OCI-LY7 (cell line): ENCODE measurements at regions not wholly inside any gene's neighbourhood (a gene's known extent, or its start where the extent isn't known, plus 50 kb on each side); places are given as distances from the start of the nearest gene placed in this dataset.

ENCODE experiments used
- BruUV-seq: library from RNA; stranded (reverse); fragments of 400-500 nt; replicated peaks from 2 replicates; lab custom pipeline; 2021; lab: Mats Ljungman, UMichigan
- CTCF ChIA-PET: fragments of 300-600 bp; sonication (Branson Sonifier 250); formaldehyde crosslinking; loops from one replicate; lab custom pipeline; 2022; ENCODE audit warnings: antibody characterized with exemption; ENCODE audit not compliant: unreplicated experiment; lab: Charles Lee
- POLR2A ChIA-PET: fragments of 300-600 bp; sonication (Branson Sonifier 250); formaldehyde crosslinking; loops from one replicate; lab custom pipeline; 2022; ENCODE audit warnings: antibody characterized with exemption; lab: Charles Lee
- DNase-seq: peaks from one replicate; pipeline ENCODE4 v3.0.0-alpha.2; 2015; ENCODE audit warnings: low spot score
- H2AFZ ChIP-seq: fragments of 200-600 bp; sonication (generic), shearing (Covaris generic); 2 replicates; pipeline ENCODE4 v1.6.1; 2014; ENCODE audit warnings: mild to moderate bottlenecking, antibody characterized with exemption, low read length, moderate library complexity
- H3K27ac ChIP-seq: fragments of 200-600 bp; sonication (generic); 2 replicates; pipeline ENCODE4 v1.5.1; 2014; ENCODE audit warnings: mixed run types, low read depth, mild to moderate bottlenecking, moderate library complexity, low read length, inconsistent platforms; ENCODE audit not compliant: poor library complexity, severe bottlenecking
- H3K36me3 ChIP-seq: fragments of 200-600 bp; sonication (generic); 2 replicates; pipeline ENCODE4 v1.6.1; 2014; ENCODE audit warnings: mild to moderate bottlenecking, antibody characterized with exemption, low read length, moderate library complexity, mixed read lengths; ENCODE audit not compliant: insufficient read depth
- H3K4me1 ChIP-seq: fragments of 200-600 bp; sonication (generic); 2 replicates; pipeline ENCODE4 v1.5.1; 2014; ENCODE audit warnings: mild to moderate bottlenecking, low read length; ENCODE audit not compliant: insufficient read depth, poor library complexity, severe bottlenecking
- H3K4me2 ChIP-seq: fragments of 200-600 bp; sonication (generic); 2 replicates; pipeline ENCODE4 v1.6.1; 2014; ENCODE audit warnings: mild to moderate bottlenecking, low read length
- H3K4me3 ChIP-seq: fragments of 200-600 bp; sonication (generic); 2 replicates; pipeline ENCODE4 v1.5.1; 2014; ENCODE audit warnings: mild to moderate bottlenecking, low read depth, low read length; ENCODE audit not compliant: poor library complexity, severe bottlenecking
- H3K79me2 ChIP-seq: fragments of 200-600 bp; sonication (generic); 2 replicates; pipeline ENCODE4 v1.6.1; 2016; ENCODE audit warnings: low read depth, mild to moderate bottlenecking, low read length, moderate library complexity, mixed read lengths; ENCODE audit not compliant: insufficient read depth
- H3K9me2 ChIP-seq: fragments of 200-600 bp; sonication (generic); 2 replicates; pipeline ENCODE4 v1.6.1; 2016; ENCODE audit warnings: mild to moderate bottlenecking, low read length, mixed read lengths; ENCODE audit not compliant: insufficient read depth
- H3K9me3 ChIP-seq: fragments of 200-600 bp; sonication (generic); 2 replicates; pipeline ENCODE4 v1.6.1; 2014; ENCODE audit warnings: mild to moderate bottlenecking, mixed run types, low read length, mixed read lengths
- H4K20me1 ChIP-seq: fragments of 200-600 bp; sonication (generic); 2 replicates; pipeline ENCODE4 v1.6.1; 2014; ENCODE audit warnings: mild to moderate bottlenecking, antibody characterized with exemption, low read length, moderate library complexity, mixed read lengths; ENCODE audit not compliant: insufficient read depth
- CTCF ChIP-seq: fragments of 200-600 bp; sonication (generic); conservative IDR thresholded peaks from 2 replicates; pipeline ENCODE4 v1.5.1; 2014; ENCODE audit warnings: mild to moderate bottlenecking, antibody characterized with exemption, low read length, moderate library complexity, mixed read lengths
- EZH2phosphoT487 ChIP-seq: fragments of 200-600 bp; sonication (generic); IDR thresholded peaks from 2 replicates; pipeline ENCODE4 v1.6.1; 2018; ENCODE audit warnings: low read depth, borderline replicate concordance, mild to moderate bottlenecking, mixed run types, antibody characterized with exemption, low read length, moderate library complexity, mixed read lengths
- intact Hi-C: fragments of 100-400 bp; cut with micrococcal nuclease; formaldehyde crosslinking; loops from one replicate; pipeline ENCODE4 v1.10.0; 2022; ENCODE audit not compliant: unreplicated experiment

- H3K9me3 ChIP-seq = no peaks in the 10 kb centered on the region
- no peak for DNase-seq
- no peak overlapping the region for H3K27ac ChIP-seq
- TF ChIP-seq EZH2phosphoT487 = no peak
- no peak for TF ChIP-seq CTCF
- intact Hi-C loops = no loop called here
- no peaks in the 10 kb centered on the region for H4K20me1 ChIP-seq
- no peak overlapping the region for H2AFZ ChIP-seq
- H3K4me3 ChIP-seq = no peak overlapping the region
- no TSS peak for BruUV-seq
- no peak overlapping the region for H3K4me2 ChIP-seq
- CTCF ChIA-PET = no interaction called here
- no peaks in the 10 kb centered on the region for H3K9me2 ChIP-seq
- POLR2A ChIA-PET = no interaction called here
- H3K4me1 ChIP-seq = no peaks in the 10 kb centered on the region
- no peaks in the 10 kb centered on the region for H3K36me3 ChIP-seq
- H3K79me2 ChIP-seq = no peaks in the 10 kb centered on the region
Measured at GRCh38 chr2:22499082-22499839, 885.7 kb upstream of the KLHL29 start.

- H2AFZ ChIP-seq = no peak overlapping the region
- no peak for TF ChIP-seq CTCF
- TF ChIP-seq EZH2phosphoT487 = no peak
- no peak overlapping the region for H3K4me2 ChIP-seq
- H3K9me3 ChIP-seq = no peaks in the 10 kb centered on the region
- CTCF ChIA-PET = no interaction called here
- H3K79me2 ChIP-seq = no peaks in the 10 kb centered on the region
- no peaks in the 10 kb centered on the region for H3K36me3 ChIP-seq
- H3K4me3 ChIP-seq = no peak overlapping the region
- POLR2A ChIA-PET = interaction anchor here (0.6 kb wide), 1 partner anchor 1611 kb away, joined by 3 read pairs; no protein-coding TSS in a partner anchor
- H3K27ac ChIP-seq = no peak overlapping the region
- no peak for DNase-seq
- no TSS peak for BruUV-seq
- no peaks in the 10 kb centered on the region for H3K9me2 ChIP-seq
- no peaks in the 10 kb centered on the region for H4K20me1 ChIP-seq
- intact Hi-C loops = no loop called here
- no peaks in the 10 kb centered on the region for H3K4me1 ChIP-seq
Measured at GRCh38 chr2:22500555-22500935, 884.4 kb upstream of the KLHL29 start.

- POLR2A ChIA-PET = no interaction called here
- H4K20me1 ChIP-seq = no peaks in the 10 kb centered on the region
- no peak overlapping the region for H3K4me2 ChIP-seq
- H3K27ac ChIP-seq = no peak overlapping the region
- no peak overlapping the region for H3K4me3 ChIP-seq
- no peak for DNase-seq
- intact Hi-C loops = no loop called here
- no peaks in the 10 kb centered on the region for H3K9me3 ChIP-seq
- no peaks in the 10 kb centered on the region for H3K36me3 ChIP-seq
- no peak overlapping the region for H2AFZ ChIP-seq
- no peaks in the 10 kb centered on the region for H3K79me2 ChIP-seq
- H3K9me2 ChIP-seq = no peaks in the 10 kb centered on the region
- BruUV-seq = no TSS peak
- H3K4me1 ChIP-seq = no peaks in the 10 kb centered on the region
- CTCF ChIA-PET = no interaction called here
- TF ChIP-seq EZH2phosphoT487 = no peak
- TF ChIP-seq CTCF = no peak
Measured at GRCh38 chr2:22501851-22502250, 883.1 kb upstream of the KLHL29 start.
